T-cell (primary cell): ENCODE measurements at regions not wholly inside any gene's neighbourhood (a gene's known extent, or its start where the extent isn't known, plus 50 kb on each side); places are given as distances from the start of the nearest gene placed in this dataset.

Source experiments
- ATAC-seq, 4 experiments: fragments of 200-7000 bp in 3 of 4; fragments of 150-1000 bp in 1 of 4; cut with Tn5 transposase; replicated peaks in 1 of 4; 1 replicate in 3 of 4; 2 replicates in 1 of 4; pipeline ENCODE4 v1.10.0; 2021; ENCODE audit warnings: moderate library complexity in 3 of 4, mild to moderate bottlenecking in 2 of 4, moderate number of reproducible peaks in 1 of 4
- CTCF ChIA-PET, 2 donors: fragments of 300-600 bp; sonication (Branson Sonifier 250); formaldehyde crosslinking; loops; one replicate each; lab custom pipeline; 2022; ENCODE audit warnings: antibody characterized with exemption in 2 of 2; lab: Charles Lee
- POLR2A ChIA-PET, 2 donors: fragments of 300-600 bp; sonication (Branson Sonifier 250); formaldehyde crosslinking; loops; one replicate each; lab custom pipeline; 2022; ENCODE audit warnings: antibody characterized with exemption in 2 of 2; lab: Charles Lee
- DNase-seq, 35 experiments: peaks; one replicate each; pipeline versions ENCODE4 v3.0.0 to v3.0.0-alpha.2; 2013 to 2023
- H3K27ac ChIP-seq: one replicate; pipeline ENCODE4 v1.5.1; 2013; ENCODE audit warnings: low read length
- H3K27me3 ChIP-seq, 2 experiments: replicated peaks in 1 of 2; 1 replicate in 1 of 2; 2 replicates in 1 of 2; pipeline versions ENCODE4 v1.6.1 to v1.7.0; 2013; ENCODE audit warnings: low read length in 1 of 2, mixed read lengths in 1 of 2; ENCODE audit not compliant: control insufficient read depth in 2 of 2, insufficient read depth in 2 of 2; ENCODE audit errors: extremely low read depth in 1 of 2
- H3K36me3 ChIP-seq, 2 donors: 1 replicate in 1 of 2; 2 replicates in 1 of 2; pipeline versions ENCODE4 v1.6.1 to v1.7.0; 2013; ENCODE audit warnings: low read length in 1 of 2; ENCODE audit not compliant: control insufficient read depth in 2 of 2, insufficient read depth in 1 of 2; ENCODE audit errors: extremely low read depth in 1 of 2
- H3K4me1 ChIP-seq, 2 experiments: 1 replicate in 1 of 2; 2 replicates in 1 of 2; pipeline versions ENCODE4 v1.6.1 to v1.7.0; 2013; ENCODE audit warnings: low read length in 2 of 2, mixed read lengths in 1 of 2; ENCODE audit not compliant: insufficient read depth in 2 of 2, control insufficient read depth in 1 of 2; ENCODE audit errors: extremely low read depth in 1 of 2
- H3K4me3 ChIP-seq, 2 donors: 1 replicate in 1 of 2; 2 replicates in 1 of 2; pipeline versions ENCODE4 v1.5.1 to v1.7.0; 2013; ENCODE audit warnings: mild to moderate bottlenecking in 2 of 2, low read length in 1 of 2, moderate library complexity in 1 of 2; ENCODE audit not compliant: control insufficient read depth in 1 of 2; ENCODE audit errors: extremely low read depth in 1 of 2
- H3K9me3 ChIP-seq: 2 replicates; pipeline ENCODE4 v1.7.0; 2013
- H3K27ac Mint-ChIP-seq, 2 donors: one replicate each; pipeline ENCODE4 v1.8.0; 2020 to 2021; ENCODE audit warnings: mild to moderate bottlenecking in 2 of 2, mixed read lengths in 2 of 2
- H3K27me3 Mint-ChIP-seq, 2 donors: one replicate each; pipeline ENCODE4 v1.8.0; 2021 to 2022; ENCODE audit warnings: mixed read lengths in 2 of 2
- H3K36me3 Mint-ChIP-seq: one replicate; pipeline ENCODE4 v1.8.0; 2021; ENCODE audit warnings: mixed read lengths
- H3K4me1 Mint-ChIP-seq, 3 donors: one replicate each; pipeline ENCODE4 v1.8.0; 2020 to 2022; ENCODE audit warnings: mixed read lengths in 3 of 3, mild to moderate bottlenecking in 1 of 3
- H3K4me3 Mint-ChIP-seq, 3 donors: one replicate each; pipeline ENCODE4 v1.8.0; 2020 to 2022; ENCODE audit warnings: mild to moderate bottlenecking in 3 of 3, mixed read lengths in 3 of 3, moderate library complexity in 3 of 3
- H3K9me3 Mint-ChIP-seq, 3 donors: one replicate each; pipeline ENCODE4 v1.8.0; 2020 to 2022; ENCODE audit warnings: mixed read lengths in 3 of 3
- WGBS: methylation state at CpG from one replicate; pipeline ENCODE4 v1.1.5; 2013; ENCODE audit warnings: missing lambda C conversion rate; ENCODE audit not compliant: insufficient coverage; 5-methylcytosine and 5-hydroxymethylcytosine counted together

- no peaks in the 10 kb centered on the region for H3K9me3 ChIP-seq
- ChIA-PET CTCF (no interaction called here), POLR2A (no interaction called here)
- no peak overlapping the region for H3K4me3 Mint-ChIP-seq
- H3K27me3 Mint-ChIP-seq = peaks cover 3 to 4% of the 10 kb centered on the region in 2 donors
- H3K36me3 ChIP-seq = no peaks in the 10 kb centered on the region
- no peaks in the 10 kb centered on the region for H3K4me1 Mint-ChIP-seq
- 100% methylated on average over 1 of the region's 7 CpGs for WGBS
- ATAC-seq (no peak), DNase-seq (no peak)
- H3K4me1 ChIP-seq = no peaks in the 10 kb centered on the region
- no peaks in the 10 kb centered on the region for H3K9me3 Mint-ChIP-seq
- H3K27me3 ChIP-seq = peaks cover 0 to 2% of the 10 kb centered on the region in 2 experiments
- no peak overlapping the region for H3K27ac ChIP-seq
- no peaks in the 10 kb centered on the region for H3K36me3 Mint-ChIP-seq
- H3K27ac Mint-ChIP-seq = no peak overlapping the region
- no peak overlapping the region for H3K4me3 ChIP-seq
Measured at GRCh38 chr10:33927347-33927746, 592.9 kb upstream of the NRP1 start.

DNA sequence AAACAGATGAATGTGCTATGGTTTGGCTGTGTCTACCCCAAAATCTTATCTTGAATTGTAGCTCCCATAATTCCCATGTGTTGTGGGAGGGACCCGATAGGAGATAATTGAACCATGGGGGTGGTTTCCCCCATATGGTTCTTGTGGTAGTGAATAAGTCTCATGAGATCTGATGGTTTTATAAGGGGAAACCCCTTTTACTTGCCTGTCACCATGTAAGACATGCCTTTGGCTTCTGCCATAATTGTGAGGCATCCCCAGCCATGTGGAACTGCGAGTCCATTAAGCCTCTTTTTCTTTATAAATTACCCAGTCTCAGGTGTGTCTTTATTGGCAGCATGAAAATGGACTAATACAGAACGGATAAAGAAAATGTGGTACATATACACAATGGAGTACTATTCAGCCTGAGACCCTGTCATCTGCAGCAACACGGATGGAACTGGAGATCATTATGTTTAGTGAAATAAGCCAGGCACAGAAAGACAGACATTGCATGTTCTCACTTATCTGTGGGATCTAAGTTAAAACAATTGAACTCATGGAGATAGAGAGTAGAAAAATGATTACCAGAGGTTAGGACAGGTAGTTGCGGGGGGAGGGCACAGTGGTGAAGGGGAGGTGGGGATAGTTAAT is 587.6 kb upstream of the NRP1 start:
- no peaks in the 10 kb centered on the region for H3K36me3 Mint-ChIP-seq
- H3K9me3 ChIP-seq = no peaks in the 10 kb centered on the region
- peaks cover 3 to 14% of the 10 kb centered on the region in 2 donors for H3K27me3 Mint-ChIP-seq
- DNase-seq (no peak), ATAC-seq (no peak)
- no peaks in the 10 kb centered on the region for H3K4me1 ChIP-seq
- no peak overlapping the region for H3K4me3 Mint-ChIP-seq
- H3K4me1 Mint-ChIP-seq = no peaks in the 10 kb centered on the region
- 71% methylated on average over 2 of the region's 5 CpGs for WGBS
- H3K27me3 ChIP-seq = no peaks in the 10 kb centered on the region
- POLR2A ChIA-PET = no interaction called here
- no peaks in the 10 kb centered on the region for H3K36me3 ChIP-seq
- H3K9me3 Mint-ChIP-seq = peaks cover 0 to 4% (median 0%) of the 10 kb centered on the region in 3 donors
- CTCF ChIA-PET = interaction anchor here in 1 of 2 donors (0.6 kb wide), 1 partner anchor 62 kb away, joined by 3 read pairs; no protein-coding TSS in a partner anchor
- no peak overlapping the region for H3K27ac ChIP-seq
- no peak overlapping the region for H3K4me3 ChIP-seq
- H3K27ac Mint-ChIP-seq = no peak overlapping the region

DNA sequence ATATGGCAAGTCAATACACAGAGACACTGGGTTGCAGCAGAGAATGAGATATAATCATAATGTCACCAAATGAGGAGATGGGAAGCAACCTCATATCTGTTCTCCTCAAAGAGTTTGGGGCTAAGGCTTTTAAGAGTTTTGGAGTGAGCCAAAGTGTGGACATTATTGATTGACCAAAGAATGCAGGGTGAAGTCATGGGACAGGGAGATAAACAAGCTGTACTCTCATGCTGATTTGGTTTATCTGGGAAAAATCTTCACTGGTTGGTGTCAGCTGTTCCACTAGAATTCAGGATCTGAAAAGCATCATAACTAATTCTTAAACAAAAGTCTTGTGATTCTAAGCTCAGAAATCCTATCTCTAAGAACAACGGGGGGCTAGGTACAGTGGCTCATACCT is 585.9 kb upstream of the NRP1 start:
- Mint-ChIP-seq H3K9me3 (peaks cover 0 to 4% (median 0%) of the 10 kb centered on the region in 3 donors), H3K36me3 (no peaks in the 10 kb centered on the region), H3K4me3 (no peak overlapping the region), H3K27ac (no peak overlapping the region), H3K4me1 (no peaks in the 10 kb centered on the region), H3K27me3 (peaks cover 0 to 14% of the 10 kb centered on the region in 2 donors)
- H3K4me1 ChIP-seq = no peaks in the 10 kb centered on the region
- no peak for DNase-seq
- H3K4me3 ChIP-seq = no peak overlapping the region
- ChIA-PET CTCF (interaction anchor here in 1 of 2 donors (0.9 kb wide), 1 partner anchor 31 kb away, joined by 3 read pairs; no protein-coding TSS in a partner anchor), POLR2A (no interaction called here)
- H3K27ac ChIP-seq = no peak overlapping the region
- no peaks in the 10 kb centered on the region for H3K36me3 ChIP-seq
- no peaks in the 10 kb centered on the region for H3K9me3 ChIP-seq
- no peaks in the 10 kb centered on the region for H3K27me3 ChIP-seq
- no CpG with 5 or more reads among the region's 1 CpG for WGBS
- ATAC-seq = no peak

- H3K36me3 ChIP-seq = no peaks in the 10 kb centered on the region
- peaks cover 0 to 4% (median 0%) of the 10 kb centered on the region in 3 donors for H3K9me3 Mint-ChIP-seq
- H3K4me3 Mint-ChIP-seq = no peak overlapping the region
- H3K4me1 ChIP-seq = no peaks in the 10 kb centered on the region
- H3K9me3 ChIP-seq = no peaks in the 10 kb centered on the region
- H3K27me3 ChIP-seq = no peaks in the 10 kb centered on the region
- DNase-seq = no peak
- CTCF ChIA-PET = no interaction called here
- no peaks in the 10 kb centered on the region for H3K36me3 Mint-ChIP-seq
- no peak for ATAC-seq
- no peak overlapping the region for H3K4me3 ChIP-seq
- no peak overlapping the region for H3K27ac ChIP-seq
- H3K27ac Mint-ChIP-seq = no peak overlapping the region
- WGBS = no CpG with 5 or more reads among the region's 1 CpG
- POLR2A ChIA-PET = no interaction called here
- peaks cover 0 to 18% of the 10 kb centered on the region in 2 donors for H3K27me3 Mint-ChIP-seq
- H3K4me1 Mint-ChIP-seq = no peaks in the 10 kb centered on the region
Measured at GRCh38 chr10:33919244-33919643, 584.8 kb upstream of the NRP1 start.

GRCh38 chr10:33917069-33917780 is 582.8 kb upstream of the NRP1 start:
- CTCF ChIA-PET = no interaction called here
- H3K9me3 Mint-ChIP-seq = peaks cover 0 to 4% (median 0%) of the 10 kb centered on the region in 3 donors
- POLR2A ChIA-PET = no interaction called here
- Histone ChIP-seq H3K4me1 (no peaks in the 10 kb centered on the region), H3K36me3 (no peaks in the 10 kb centered on the region), H3K9me3 (no peaks in the 10 kb centered on the region), H3K4me3 (no peak overlapping the region), H3K27me3 (no peaks in the 10 kb centered on the region), H3K27ac (no peak overlapping the region)
- H3K27me3 Mint-ChIP-seq = peaks cover 7 to 23% of the 10 kb centered on the region in 2 donors
- no peaks in the 10 kb centered on the region for H3K4me1 Mint-ChIP-seq
- no peak for DNase-seq
- no peaks in the 10 kb centered on the region for H3K36me3 Mint-ChIP-seq
- H3K27ac Mint-ChIP-seq = no peak overlapping the region
- WGBS = no CpG with 5 or more reads among the region's 8 CpGs
- ATAC-seq = no peak
- H3K4me3 Mint-ChIP-seq = no peak overlapping the region

DNA sequence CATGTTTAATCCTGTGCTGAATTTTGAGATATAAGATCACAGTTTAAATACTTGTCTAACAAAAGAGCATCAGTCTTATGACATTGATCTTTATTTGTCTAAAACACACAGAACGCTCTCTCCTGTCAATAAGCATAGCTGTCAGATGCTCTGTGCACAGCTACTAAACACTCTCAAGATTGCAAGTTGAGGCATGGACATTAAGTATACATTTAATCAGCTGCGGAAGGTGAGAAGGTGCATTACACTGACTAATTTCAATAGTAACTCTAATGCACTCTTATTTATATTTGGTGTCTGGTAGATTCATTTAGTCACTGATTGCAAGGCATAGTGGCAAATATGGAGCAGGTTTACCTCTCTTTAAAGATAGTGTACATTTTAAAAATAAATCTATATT is 580.3 kb upstream of the NRP1 start:
- CTCF ChIA-PET = no interaction called here
- POLR2A ChIA-PET = no interaction called here
- no peak overlapping the region for H3K4me3 ChIP-seq
- Mint-ChIP-seq H3K27ac (no peak overlapping the region), H3K36me3 (no peaks in the 10 kb centered on the region), H3K4me3 (no peak overlapping the region), H3K9me3 (no peaks in the 10 kb centered on the region), H3K27me3 (peaks cover 13 to 25% of the 10 kb centered on the region in 2 donors), H3K4me1 (no peaks in the 10 kb centered on the region)
- WGBS = no CpG with 5 or more reads among the region's 2 CpGs
- ATAC-seq (no peak), DNase-seq (no peak)
- H3K27me3 ChIP-seq = no peaks in the 10 kb centered on the region
- H3K9me3 ChIP-seq = no peaks in the 10 kb centered on the region
- no peaks in the 10 kb centered on the region for H3K36me3 ChIP-seq
- H3K4me1 ChIP-seq = no peaks in the 10 kb centered on the region
- no peak overlapping the region for H3K27ac ChIP-seq
